Transverse colon (tissue), 4 donors: ENCODE measurements at regions not wholly inside any gene's neighbourhood (a gene's known extent, or its start where the extent isn't known, plus 50 kb on each side); places are given as distances from the start of the nearest gene placed in this dataset.

Source experiments
- CTCF ChIP-seq, 5 experiments: fragments of 200-600 bp in 3 of 5; fragments of 450-650 bp in 2 of 5; sonication (generic) in 3 of 5; IDR thresholded peaks; 1 replicate in 2 of 5; 2 replicates in 3 of 5; pipeline ENCODE4 v1.5.1; 2016 to 2017; ENCODE audit warnings: antibody characterized with exemption in 5 of 5, inconsistent platforms in 3 of 5, mild to moderate bottlenecking in 2 of 5, moderate library complexity in 1 of 5
- EP300 ChIP-seq: sonication (generic); formaldehyde crosslinking; IDR thresholded peaks from one replicate; pipeline ENCODE4 v1.6.1; 2017; ENCODE audit warnings: antibody characterized with exemption, low read depth
- POLR2A ChIP-seq: fragments of 450-650 bp; IDR thresholded peaks from one replicate; pipeline ENCODE4 v1.6.1; 2016; ENCODE audit warnings: antibody characterized with exemption, mild to moderate bottlenecking, moderate library complexity
- POLR2AphosphoS5 ChIP-seq, 3 donors: sonication (generic); formaldehyde crosslinking; IDR thresholded peaks; one replicate each; pipeline ENCODE4 v1.6.1; 2016; ENCODE audit warnings: antibody characterized with exemption in 3 of 3

DNA sequence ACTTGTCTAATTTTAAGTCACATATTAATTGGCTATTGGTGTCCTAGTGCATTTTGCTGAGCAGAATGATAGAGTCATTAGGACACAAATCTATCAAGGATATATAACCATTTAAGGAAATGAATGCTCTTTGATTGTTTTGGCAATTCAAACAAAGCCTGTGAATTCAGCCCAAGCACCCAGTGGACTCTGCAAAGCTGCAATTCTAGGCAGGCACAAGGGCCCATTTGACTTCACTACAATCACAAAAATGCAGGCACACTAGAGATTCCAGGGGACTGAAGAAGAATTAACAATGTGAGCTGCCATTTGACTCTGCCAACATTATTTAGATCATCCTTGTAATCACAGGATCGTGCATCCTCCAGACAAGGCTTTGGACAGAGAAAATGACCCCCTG is 544.2 kb upstream of the PHF14 start:
- TF ChIP-seq POLR2A (no peak), CTCF (IDR thresholded peaks at IDR 0.05) (no peak), EP300 (no peak), POLR2AphosphoS5 (IDR thresholded peaks at IDR 0.05) (no peak)
